SK-N-SH (cell line): ENCODE measurements at regions not wholly inside any gene's neighbourhood (a gene's known extent, or its start where the extent isn't known, plus 50 kb on each side); places are given as distances from the start of the nearest gene placed in this dataset.

Experiments used
- CTCF ChIA-PET: fragments of 300-600, 350-600 bp; formaldehyde crosslinking; extraction: SDS; loops from one replicate; lab custom pipeline; 2021; lab: Yijun Ruan, JAX
- POLR2A ChIA-PET: fragments of 350-600 bp; sonication (Branson Sonifier 250); formaldehyde crosslinking; extraction: SDS; loops from one replicate; lab custom pipeline; 2020; ENCODE audit warnings: antibody characterized with exemption, inconsistent platforms; lab: Yijun Ruan, JAX
- DNase-seq: peaks from one replicate; pipeline ENCODE4 v3.0.0; 2012
- H2AFZ ChIP-seq: fragments of 200-600 bp; sonication (generic); 2 replicates; pipeline ENCODE4 v1.8.1; 2016; ENCODE audit warnings: antibody characterized with exemption, mild to moderate bottlenecking, low read depth
- H3F3A ChIP-seq: fragments of 200-600 bp; sonication (generic); replicated peaks from 2 replicates; pipeline ENCODE3; 2016; ENCODE audit warnings: antibody characterized with exemption, mild to moderate bottlenecking; ENCODE audit not compliant: insufficient read depth
- H3K27ac ChIP-seq, 2 experiments: fragments of 200-500 bp in 1 of 2; fragments of 200-600 bp in 1 of 2; sonication (Bioruptor generic) in 1 of 2; sonication (generic), shearing (Covaris generic) in 1 of 2; 2 replicates each; pipeline versions ENCODE4 v1.5.1 to v1.6.1; 2014 to 2016; ENCODE audit warnings: low read depth in 2 of 2, inconsistent platforms in 1 of 2, low read length in 1 of 2, mild to moderate bottlenecking in 1 of 2, mixed read lengths in 1 of 2
- H3K27me3 ChIP-seq: fragments of 200-600 bp; sonication (generic), shearing (Covaris generic); 2 replicates; pipeline ENCODE4 v1.6.1; 2016; ENCODE audit warnings: mixed run types; ENCODE audit not compliant: insufficient read depth
- H3K36me3 ChIP-seq, 2 experiments: fragments of 200-500 bp in 1 of 2; fragments of 200-600 bp in 1 of 2; sonication (Bioruptor generic) in 1 of 2; sonication (generic) in 1 of 2; replicated peaks in 1 of 2; 2 replicates each; pipeline versions ENCODE3 to v1.5.1; 2014 to 2016; ENCODE audit warnings: low read length in 1 of 2, mild to moderate bottlenecking in 1 of 2; ENCODE audit not compliant: insufficient read depth in 2 of 2, control insufficient read depth in 1 of 2
- H3K4me1 ChIP-seq, 2 experiments: fragments of 200-500 bp in 1 of 2; fragments of 200-600 bp in 1 of 2; sonication (Bioruptor generic) in 1 of 2; sonication (generic), shearing (Covaris generic) in 1 of 2; 2 replicates each; pipeline versions ENCODE4 v1.5.1 to v1.6.1; 2014 to 2016; ENCODE audit warnings: low read depth in 1 of 2, low read length in 1 of 2, mixed run types in 1 of 2; ENCODE audit not compliant: insufficient read depth in 2 of 2, control insufficient read depth in 1 of 2
- H3K4me2 ChIP-seq: fragments of 200-600 bp; sonication (generic), shearing (Covaris generic); 2 replicates; pipeline ENCODE4 v1.6.1; 2017; ENCODE audit warnings: mixed run types
- H3K4me3 ChIP-seq, 2 experiments: fragments of 200-500 bp in 1 of 2; fragments of 200-600 bp in 1 of 2; sonication (Bioruptor generic) in 1 of 2; sonication (generic), shearing (Covaris generic) in 1 of 2; 2 replicates each; pipeline versions ENCODE4 v1.5.1 to v1.8.1; 2014 to 2016; ENCODE audit warnings: low read depth in 2 of 2, inconsistent platforms in 1 of 2, low read length in 1 of 2, mild to moderate bottlenecking in 1 of 2, mixed read lengths in 1 of 2, moderate library complexity in 1 of 2
- H3K79me2 ChIP-seq: fragments of 200-600 bp; sonication (generic); 2 replicates; pipeline ENCODE4 v1.8.1; 2017; ENCODE audit warnings: mild to moderate bottlenecking; ENCODE audit not compliant: insufficient read depth
- H3K9ac ChIP-seq: fragments of 200-600 bp; sonication (generic); 2 replicates; pipeline ENCODE4 v1.6.1; 2017; ENCODE audit warnings: mixed run types
- H3K9me2 ChIP-seq: fragments of 200-600 bp; sonication (generic); 2 replicates; pipeline ENCODE4 v1.6.1; 2017; ENCODE audit warnings: mixed run types
- H3K9me3 ChIP-seq: fragments of 200-600 bp; sonication (generic); 2 replicates; pipeline ENCODE4 v1.6.1; 2017; ENCODE audit warnings: mixed run types, mild to moderate bottlenecking, moderate library complexity
- H4K20me1 ChIP-seq: fragments of 200-600 bp; sonication (generic); 2 replicates; pipeline ENCODE4 v1.6.1; 2017; ENCODE audit warnings: mild to moderate bottlenecking, mixed run types; ENCODE audit not compliant: insufficient read depth
- CTCF ChIP-seq: fragments of 200-600 bp; sonication (generic); IDR thresholded peaks from 2 replicates; pipeline ENCODE4 v1.6.1; 2017; ENCODE audit warnings: antibody characterized with exemption, mild to moderate bottlenecking, moderate library complexity
- EP300 ChIP-seq, 2 experiments: IDR thresholded peaks; 2 replicates each; pipeline versions ENCODE4 v1.4.0 to v1.6.1; 2012; ENCODE audit warnings: borderline replicate concordance in 1 of 2, low read depth in 1 of 2, low read length in 1 of 2
- FOXJ3 ChIP-seq: sonication (generic); formaldehyde crosslinking; IDR thresholded peaks from 2 replicates; pipeline ENCODE4 v1.5.1; 2020; ENCODE audit warnings: mild to moderate bottlenecking, missing genetic modification reagents
- FOXM1 ChIP-seq: IDR thresholded peaks from 2 replicates; pipeline ENCODE4 v1.4.0; 2012; ENCODE audit warnings: low read depth, mild to moderate bottlenecking
- MAX ChIP-seq: IDR thresholded peaks from 2 replicates; pipeline ENCODE4 v1.4.0; 2012; ENCODE audit warnings: low read depth
- NRF1 ChIP-seq: IDR thresholded peaks from 2 replicates; pipeline ENCODE4 v1.6.1; 2012; ENCODE audit warnings: low read depth, mild to moderate bottlenecking, low read length
- PBX3 ChIP-seq: IDR thresholded peaks from 2 replicates; pipeline ENCODE4; 2012
- POLR2AphosphoS5 ChIP-seq: IDR thresholded peaks from 2 replicates; pipeline ENCODE4 v1.6.1; 2012; ENCODE audit warnings: low read depth, low read length
- RAD21 ChIP-seq: IDR thresholded peaks from 2 replicates; pipeline ENCODE4 v1.6.1; 2012; ENCODE audit warnings: mild to moderate bottlenecking, low read length
- RCOR1 ChIP-seq: fragments of 150-350 bp; IDR thresholded peaks from 2 replicates; pipeline ENCODE4 v1.6.1; 2017; ENCODE audit warnings: antibody characterized with exemption, low read length
- REST ChIP-seq: IDR thresholded peaks from 2 replicates; pipeline ENCODE4 v1.6.1; 2012; ENCODE audit warnings: mild to moderate bottlenecking, low read depth, low read length, moderate library complexity
- RFX5 ChIP-seq: IDR thresholded peaks from 2 replicates; pipeline ENCODE4 v1.6.1; 2012; ENCODE audit warnings: mild to moderate bottlenecking, improper control_type of control experiment, low read length
- SIN3A ChIP-seq: IDR thresholded peaks from 2 replicates; pipeline ENCODE4 v1.6.1; 2012; ENCODE audit warnings: low read depth, mild to moderate bottlenecking, low read length, moderate library complexity, borderline replicate concordance
- SMC3 ChIP-seq: IDR thresholded peaks from 2 replicates; pipeline ENCODE4 v1.6.1; 2012; ENCODE audit warnings: low read depth, low read length, improper control_type of control experiment
- TAF1 ChIP-seq: IDR thresholded peaks from 2 replicates; pipeline ENCODE4 v1.6.1; 2012; ENCODE audit warnings: low read depth, mild to moderate bottlenecking, low read length, moderate library complexity, borderline replicate concordance
- TCF12 ChIP-seq: IDR thresholded peaks from 2 replicates; pipeline ENCODE4 v1.4.0; 2012
- TEAD4 ChIP-seq: IDR thresholded peaks from 2 replicates; pipeline ENCODE4 v1.4.0; 2012; ENCODE audit warnings: mild to moderate bottlenecking, borderline replicate concordance; ENCODE audit not compliant: insufficient read depth
- YY1 ChIP-seq: IDR thresholded peaks from 2 replicates; pipeline ENCODE4 v1.4.0; 2012; ENCODE audit warnings: low read depth, mild to moderate bottlenecking
- ZBTB33 ChIP-seq: IDR thresholded peaks from 2 replicates; pipeline ENCODE4 v1.4.0; 2012; ENCODE audit warnings: low read depth, borderline replicate concordance

GRCh38 chr4:97239667-97239997 is 903.6 kb downstream of the STPG2 start:
- Histone ChIP-seq H3K9me2 (no peaks in the 10 kb centered on the region), H3K27me3 (no peaks in the 10 kb centered on the region), H3K79me2 (no peaks in the 10 kb centered on the region), H3K9ac (no peak overlapping the region), H3K4me1 (no peaks in the 10 kb centered on the region; a peak in 1 of 4 replicates), H3K9me3 (no peaks in the 10 kb centered on the region), H3K36me3 (no peaks in the 10 kb centered on the region), H3K4me3 (no peak overlapping the region), H3F3A (no peaks in the 10 kb centered on the region), H4K20me1 (no peaks in the 10 kb centered on the region), H3K4me2 (no peak overlapping the region), H3K27ac (no peak overlapping the region), H2AFZ (no peak overlapping the region)
- DNase-seq = no peak
- ChIA-PET POLR2A (interaction anchor here (0.6 kb wide), 1 partner anchor 688 kb away, joined by 5 read pairs; no protein-coding TSS in a partner anchor), CTCF (no interaction called here)
- no peak for TF ChIP-seq SMC3
- no peak for TF ChIP-seq PBX3
- no peak for TF ChIP-seq RFX5
- no peak for TF ChIP-seq ZBTB33
- TF ChIP-seq EP300 (IDR thresholded peaks at IDR 0.05; ENCODE audit: borderline replicate concordance in 1 of 2, low read depth in 1 of 2, low read length in 1 of 2) = no peak
- no peak for TF ChIP-seq TAF1
- no peak for TF ChIP-seq NRF1
- TF ChIP-seq REST = no peak
- no peak for TF ChIP-seq TEAD4
- no peak for TF ChIP-seq FOXJ3
- no peak for TF ChIP-seq YY1
- no peak for TF ChIP-seq MAX
- TF ChIP-seq RCOR1 = no peak
- no peak for TF ChIP-seq SIN3A
- TF ChIP-seq CTCF = no peak
- TF ChIP-seq FOXM1 = no peak
- no peak for TF ChIP-seq POLR2AphosphoS5
- TF ChIP-seq RAD21 = no peak
- no peak for TF ChIP-seq TCF12
